HEK293 (cell line): ENCODE measurements at regions not wholly inside any gene's neighbourhood (a gene's known extent, or its start where the extent isn't known, plus 50 kb on each side); places are given as distances from the start of the nearest gene placed in this dataset.

Experiments used
- GLI4 ChIP-seq: fragments of 450-650 bp; formaldehyde crosslinking; IDR thresholded peaks from 2 replicates; pipeline ENCODE4 v1.5.1; 2016; ENCODE audit warnings: missing biosample characterization, missing genetic modification characterization
- SCRT1 ChIP-seq: fragments of 450-650 bp; formaldehyde crosslinking; IDR thresholded peaks from 2 replicates; pipeline ENCODE4 v1.5.1; 2016; ENCODE audit warnings: missing biosample characterization, missing genetic modification characterization, borderline replicate concordance
- ZBTB20 ChIP-seq: fragments of 450-650 bp; formaldehyde crosslinking; IDR thresholded peaks from 2 replicates; pipeline ENCODE4 v1.5.1; 2016; ENCODE audit warnings: missing biosample characterization, missing genetic modification characterization
- ZNF133 ChIP-seq: fragments of 450-650 bp; formaldehyde crosslinking; IDR thresholded peaks from 2 replicates; pipeline ENCODE4 v1.5.1; 2016; ENCODE audit warnings: missing biosample characterization, missing genetic modification characterization
- ZNF138 ChIP-seq: fragments of 450-650 bp; formaldehyde crosslinking; IDR thresholded peaks from 2 replicates; pipeline ENCODE4 v1.5.1; 2016; ENCODE audit warnings: missing biosample characterization, missing genetic modification characterization, borderline replicate concordance
- ZNF354C ChIP-seq: fragments of 450-650 bp; formaldehyde crosslinking; IDR thresholded peaks from 2 replicates; pipeline ENCODE4 v1.5.1; 2016; ENCODE audit warnings: missing biosample characterization, missing genetic modification characterization, low read depth, borderline replicate concordance
- ZNF558 ChIP-seq: fragments of 450-650 bp; formaldehyde crosslinking; IDR thresholded peaks from 2 replicates; pipeline ENCODE4 v1.5.1; 2016; ENCODE audit warnings: missing biosample characterization, missing genetic modification characterization
- ZNF626 ChIP-seq: fragments of 450-650 bp; sonication (Bioruptor Pico); formaldehyde crosslinking; IDR thresholded peaks from 2 replicates; pipeline ENCODE4 v1.5.1; 2018; ENCODE audit warnings: missing biosample characterization, missing genetic modification characterization, inconsistent platforms
- ZNF660 ChIP-seq: fragments of 450-650 bp; IDR thresholded peaks from 2 replicates; pipeline ENCODE4 v1.5.1; 2018; ENCODE audit warnings: missing biosample characterization, mild to moderate bottlenecking, missing genetic modification characterization
- TF ChIP-seq, protein P1 (sequence below): fragments of 450-650 bp; formaldehyde crosslinking; IDR thresholded peaks from 2 replicates; pipeline ENCODE4 v1.5.1; 2016; ENCODE audit warnings: missing biosample characterization, missing genetic modification characterization
- TF ChIP-seq, protein P2 (sequence below): fragments of 450-650 bp; formaldehyde crosslinking; conservative IDR thresholded peaks from 2 replicates; pipeline ENCODE4 v1.5.1; 2016; ENCODE audit warnings: low read depth, missing biosample characterization, missing genetic modification characterization
- TF ChIP-seq, protein P3 (sequence below): fragments of 450-650 bp; formaldehyde crosslinking; IDR thresholded peaks from 2 replicates; pipeline ENCODE4 v1.5.1; 2017; ENCODE audit warnings: missing biosample characterization, missing genetic modification characterization

DNA sequence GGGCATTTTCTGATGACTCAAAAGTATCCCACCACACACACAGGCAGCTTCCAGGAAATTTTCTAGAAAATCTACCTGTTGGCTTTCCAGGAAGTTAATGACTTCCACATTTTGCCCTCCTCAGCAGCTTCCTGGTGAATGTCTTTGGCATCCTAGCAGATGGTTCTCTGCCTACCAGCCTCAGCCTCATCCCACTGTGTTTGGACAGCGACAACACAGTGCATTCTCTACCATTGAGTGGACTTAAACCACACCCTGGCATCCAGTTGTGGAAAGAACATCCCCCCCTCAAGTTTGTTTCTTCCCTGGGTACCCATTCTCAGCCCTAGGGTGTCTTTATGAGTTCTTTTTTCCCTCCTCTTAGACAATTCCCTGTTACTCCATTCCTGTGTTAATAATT lies 50.8 kb upstream of the GADL1 start:
- TF ChIP-seq ZNF138 (tag by site-specific recombination): no peak
- no peak for TF ChIP-seq ZNF133 (tag by site-specific recombination)
- TF ChIP-seq, protein P1, sequence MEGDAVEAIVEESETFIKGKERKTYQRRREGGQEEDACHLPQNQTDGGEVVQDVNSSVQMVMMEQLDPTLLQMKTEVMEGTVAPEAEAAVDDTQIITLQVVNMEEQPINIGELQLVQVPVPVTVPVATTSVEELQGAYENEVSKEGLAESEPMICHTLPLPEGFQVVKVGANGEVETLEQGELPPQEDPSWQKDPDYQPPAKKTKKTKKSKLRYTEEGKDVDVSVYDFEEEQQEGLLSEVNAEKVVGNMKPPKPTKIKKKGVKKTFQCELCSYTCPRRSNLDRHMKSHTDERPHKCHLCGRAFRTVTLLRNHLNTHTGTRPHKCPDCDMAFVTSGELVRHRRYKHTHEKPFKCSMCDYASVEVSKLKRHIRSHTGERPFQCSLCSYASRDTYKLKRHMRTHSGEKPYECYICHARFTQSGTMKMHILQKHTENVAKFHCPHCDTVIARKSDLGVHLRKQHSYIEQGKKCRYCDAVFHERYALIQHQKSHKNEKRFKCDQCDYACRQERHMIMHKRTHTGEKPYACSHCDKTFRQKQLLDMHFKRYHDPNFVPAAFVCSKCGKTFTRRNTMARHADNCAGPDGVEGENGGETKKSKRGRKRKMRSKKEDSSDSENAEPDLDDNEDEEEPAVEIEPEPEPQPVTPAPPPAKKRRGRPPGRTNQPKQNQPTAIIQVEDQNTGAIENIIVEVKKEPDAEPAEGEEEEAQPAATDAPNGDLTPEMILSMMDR (tag by site-specific recombination): no peak
- no peak for TF ChIP-seq ZNF558 (tag by site-specific recombination)
- no peak for TF ChIP-seq GLI4 (tag by site-specific recombination)
- no peak for TF ChIP-seq ZNF354C
- no peak for TF ChIP-seq SCRT1
- TF ChIP-seq, protein P2, sequence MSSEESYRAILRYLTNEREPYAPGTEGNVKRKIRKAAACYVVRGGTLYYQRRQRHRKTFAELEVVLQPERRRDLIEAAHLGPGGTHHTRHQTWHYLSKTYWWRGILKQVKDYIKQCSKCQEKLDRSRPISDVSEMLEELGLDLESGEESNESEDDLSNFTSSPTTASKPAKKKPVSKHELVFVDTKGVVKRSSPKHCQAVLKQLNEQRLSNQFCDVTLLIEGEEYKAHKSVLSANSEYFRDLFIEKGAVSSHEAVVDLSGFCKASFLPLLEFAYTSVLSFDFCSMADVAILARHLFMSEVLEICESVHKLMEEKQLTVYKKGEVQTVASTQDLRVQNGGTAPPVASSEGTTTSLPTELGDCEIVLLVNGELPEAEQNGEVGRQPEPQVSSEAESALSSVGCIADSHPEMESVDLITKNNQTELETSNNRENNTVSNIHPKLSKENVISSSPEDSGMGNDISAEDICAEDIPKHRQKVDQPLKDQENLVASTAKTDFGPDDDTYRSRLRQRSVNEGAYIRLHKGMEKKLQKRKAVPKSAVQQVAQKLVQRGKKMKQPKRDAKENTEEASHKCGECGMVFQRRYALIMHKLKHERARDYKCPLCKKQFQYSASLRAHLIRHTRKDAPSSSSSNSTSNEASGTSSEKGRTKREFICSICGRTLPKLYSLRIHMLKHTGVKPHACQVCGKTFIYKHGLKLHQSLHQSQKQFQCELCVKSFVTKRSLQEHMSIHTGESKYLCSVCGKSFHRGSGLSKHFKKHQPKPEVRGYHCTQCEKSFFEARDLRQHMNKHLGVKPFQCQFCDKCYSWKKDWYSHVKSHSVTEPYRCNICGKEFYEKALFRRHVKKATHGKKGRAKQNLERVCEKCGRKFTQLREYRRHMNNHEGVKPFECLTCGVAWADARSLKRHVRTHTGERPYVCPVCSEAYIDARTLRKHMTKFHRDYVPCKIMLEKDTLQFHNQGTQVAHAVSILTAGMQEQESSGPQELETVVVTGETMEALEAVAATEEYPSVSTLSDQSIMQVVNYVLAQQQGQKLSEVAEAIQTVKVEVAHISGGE (tag by site-specific recombination): no peak
- TF ChIP-seq, protein P3, sequence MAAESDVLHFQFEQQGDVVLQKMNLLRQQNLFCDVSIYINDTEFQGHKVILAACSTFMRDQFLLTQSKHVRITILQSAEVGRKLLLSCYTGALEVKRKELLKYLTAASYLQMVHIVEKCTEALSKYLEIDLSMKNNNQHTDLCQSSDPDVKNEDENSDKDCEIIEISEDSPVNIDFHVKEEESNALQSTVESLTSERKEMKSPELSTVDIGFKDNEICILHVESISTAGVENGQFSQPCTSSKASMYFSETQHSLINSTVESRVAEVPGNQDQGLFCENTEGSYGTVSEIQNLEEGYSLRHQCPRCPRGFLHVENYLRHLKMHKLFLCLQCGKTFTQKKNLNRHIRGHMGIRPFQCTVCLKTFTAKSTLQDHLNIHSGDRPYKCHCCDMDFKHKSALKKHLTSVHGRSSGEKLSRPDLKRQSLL (tag by site-specific recombination): no peak
- no peak for TF ChIP-seq ZNF660 (tag by site-specific recombination)
- no peak for TF ChIP-seq ZBTB20 (tag by site-specific recombination)
- TF ChIP-seq ZNF626: no peak
